HEK293 (cell line): ENCODE measurements at regions not wholly inside any gene's neighbourhood (a gene's known extent, or its start where the extent isn't known, plus 50 kb on each side); places are given as distances from the start of the nearest gene placed in this dataset.

Experiments used
- CTCF ChIA-PET: fragments of 350-600 bp; formaldehyde crosslinking; extraction: SDS; loops from one replicate; lab custom pipeline; 2021; ENCODE audit warnings: antibody characterized with exemption; lab: Yijun Ruan, JAX
- POLR2A ChIA-PET: fragments of 300-600 bp; formaldehyde crosslinking; extraction: SDS; loops from one replicate; lab custom pipeline; 2020; ENCODE audit warnings: antibody characterized with exemption, inconsistent platforms; lab: Yijun Ruan, JAX
- H3K27ac ChIP-seq: fragments of 200-500 bp; sonication (Bioruptor generic); 2 replicates; pipeline ENCODE4 v1.5.1; 2014; ENCODE audit warnings: low read depth, low read length, control low read depth, inconsistent platforms; ENCODE audit errors: extremely low read depth
- H3K36me3 ChIP-seq, 2 experiments: fragments of 200-500 bp in 1 of 2; sonication (Bioruptor generic) in 1 of 2; 1 replicate in 1 of 2; 2 replicates in 1 of 2; pipeline ENCODE4 v1.5.1; 2014 to 2017; ENCODE audit warnings: inconsistent platforms in 2 of 2, low read length in 2 of 2; ENCODE audit not compliant: control insufficient read depth in 2 of 2, insufficient read depth in 1 of 2
- H3K4me1 ChIP-seq: fragments of 200-500 bp; sonication (Bioruptor generic); 2 replicates; pipeline ENCODE4 v1.5.1; 2014; ENCODE audit warnings: mild to moderate bottlenecking, low read length, inconsistent platforms; ENCODE audit not compliant: control insufficient read depth, insufficient read depth
- H3K4me3 ChIP-seq: 2 replicates; pipeline ENCODE4 v1.5.1; 2011; ENCODE audit warnings: low read depth, mild to moderate bottlenecking, control low read depth, low read length, moderate library complexity
- H3K9me3 ChIP-seq: fragments of 200-500 bp; sonication (Bioruptor generic); 2 replicates; pipeline ENCODE4 v1.5.1; 2014; ENCODE audit warnings: low read depth, low read length, inconsistent platforms; ENCODE audit not compliant: control insufficient read depth, insufficient read depth
- ATF2 ChIP-seq: fragments of 450-650 bp; formaldehyde crosslinking; IDR thresholded peaks from 2 replicates; pipeline ENCODE4 v1.5.1; 2016; ENCODE audit warnings: missing biosample characterization, missing genetic modification characterization, low read depth
- GLIS1 ChIP-seq: fragments of 450-650 bp; formaldehyde crosslinking; IDR thresholded peaks from 2 replicates; pipeline ENCODE4 v1.5.1; 2016; ENCODE audit warnings: missing biosample characterization, missing genetic modification characterization
- KLF1 ChIP-seq: fragments of 450-650 bp; formaldehyde crosslinking; IDR thresholded peaks from 2 replicates; pipeline ENCODE4 v1.5.1; 2016; ENCODE audit warnings: missing biosample characterization, missing genetic modification characterization
- SCRT2 ChIP-seq: fragments of 450-650 bp; formaldehyde crosslinking; IDR thresholded peaks from 2 replicates; pipeline ENCODE4 v1.5.1; 2016; ENCODE audit warnings: missing biosample characterization, missing genetic modification characterization
- ZBTB17 ChIP-seq: fragments of 450-650 bp; formaldehyde crosslinking; IDR thresholded peaks from 2 replicates; pipeline ENCODE4 v1.5.1; 2016; ENCODE audit warnings: missing biosample characterization, missing genetic modification characterization
- ZBTB20 ChIP-seq: fragments of 450-650 bp; formaldehyde crosslinking; IDR thresholded peaks from 2 replicates; pipeline ENCODE4 v1.5.1; 2016; ENCODE audit warnings: missing biosample characterization, missing genetic modification characterization
- ZNF132 ChIP-seq: fragments of 450-650 bp; formaldehyde crosslinking; IDR thresholded peaks from 2 replicates; pipeline ENCODE4 v1.5.1; 2017; ENCODE audit warnings: missing biosample characterization, missing genetic modification characterization, borderline replicate concordance
- ZNF140 ChIP-seq: fragments of 450-650 bp; formaldehyde crosslinking; IDR thresholded peaks from 2 replicates; pipeline ENCODE4 v1.5.1; 2016; ENCODE audit warnings: missing biosample characterization, missing genetic modification characterization
- ZNF157 ChIP-seq: fragments of 450-650 bp; formaldehyde crosslinking; IDR thresholded peaks from 2 replicates; pipeline ENCODE4 v1.5.1; 2016; ENCODE audit warnings: missing biosample characterization, missing genetic modification characterization
- ZNF202 ChIP-seq: fragments of 450-650 bp; formaldehyde crosslinking; IDR thresholded peaks from 2 replicates; pipeline ENCODE4 v1.5.1; 2016; ENCODE audit warnings: missing biosample characterization, missing genetic modification characterization, borderline replicate concordance
- ZNF211 ChIP-seq: fragments of 450-650 bp; formaldehyde crosslinking; IDR thresholded peaks from 2 replicates; pipeline ENCODE4 v1.5.1; 2016; ENCODE audit warnings: low read depth, missing biosample characterization, missing genetic modification characterization
- ZNF248 ChIP-seq: fragments of 450-650 bp; formaldehyde crosslinking; IDR thresholded peaks from 2 replicates; pipeline ENCODE4 v1.5.1; 2017; ENCODE audit warnings: missing biosample characterization, missing genetic modification characterization
- ZNF302 ChIP-seq: fragments of 450-650 bp; formaldehyde crosslinking; IDR thresholded peaks from 2 replicates; pipeline ENCODE4 v1.5.1; 2016; ENCODE audit warnings: missing biosample characterization, missing genetic modification characterization, low read depth
- ZNF391 ChIP-seq: fragments of 450-650 bp; formaldehyde crosslinking; IDR thresholded peaks from 2 replicates; pipeline ENCODE4 v1.5.1; 2016; ENCODE audit warnings: low read depth, missing biosample characterization, missing genetic modification characterization, borderline replicate concordance
- ZNF426 ChIP-seq: fragments of 450-650 bp; formaldehyde crosslinking; IDR thresholded peaks from 2 replicates; pipeline ENCODE4 v1.5.1; 2017; ENCODE audit warnings: missing biosample characterization, missing genetic modification characterization, mild to moderate bottlenecking, inconsistent platforms, moderate library complexity
- ZNF548 ChIP-seq: fragments of 450-650 bp; formaldehyde crosslinking; IDR thresholded peaks from 2 replicates; pipeline ENCODE4 v1.5.1; 2016; ENCODE audit warnings: missing biosample characterization, missing genetic modification characterization
- ZNF558 ChIP-seq: fragments of 450-650 bp; formaldehyde crosslinking; IDR thresholded peaks from 2 replicates; pipeline ENCODE4 v1.5.1; 2016; ENCODE audit warnings: missing biosample characterization, missing genetic modification characterization
- ZNF561 ChIP-seq: fragments of 450-650 bp; IDR thresholded peaks from 2 replicates; pipeline ENCODE4 v1.5.1; 2018; ENCODE audit warnings: missing biosample characterization, missing genetic modification characterization, borderline replicate concordance
- ZNF600 ChIP-seq: fragments of 450-650 bp; formaldehyde crosslinking; IDR thresholded peaks from 2 replicates; pipeline ENCODE4 v1.5.1; 2016; ENCODE audit warnings: missing biosample characterization, missing genetic modification characterization
- ZNF660 ChIP-seq: fragments of 450-650 bp; IDR thresholded peaks from 2 replicates; pipeline ENCODE4 v1.5.1; 2018; ENCODE audit warnings: missing biosample characterization, mild to moderate bottlenecking, missing genetic modification characterization
- ZNF76 ChIP-seq: fragments of 450-650 bp; formaldehyde crosslinking; IDR thresholded peaks from 2 replicates; pipeline ENCODE4; 2016; ENCODE audit warnings: low read depth, missing biosample characterization, missing genetic modification characterization, borderline replicate concordance
- ZNF785 ChIP-seq: fragments of 450-650 bp; formaldehyde crosslinking; IDR thresholded peaks from 2 replicates; pipeline ENCODE4 v1.5.1; 2016; ENCODE audit warnings: missing biosample characterization, missing genetic modification characterization
- ZSCAN18 ChIP-seq: fragments of 450-650 bp; formaldehyde crosslinking; IDR thresholded peaks from 2 replicates; pipeline ENCODE4 v1.5.1; 2016; ENCODE audit warnings: missing biosample characterization, missing genetic modification characterization
- TF ChIP-seq, protein P1 (sequence below): fragments of 450-650 bp; formaldehyde crosslinking; optimal IDR thresholded peaks from 2 replicates; pipeline ENCODE3; 2016; ENCODE audit warnings: missing biosample characterization, mild to moderate bottlenecking, missing genetic modification characterization
- TF ChIP-seq, protein P2 (sequence below): fragments of 450-650 bp; formaldehyde crosslinking; IDR thresholded peaks from 2 replicates; pipeline ENCODE4 v1.5.1; 2017; ENCODE audit warnings: missing biosample characterization, missing genetic modification characterization
- TF ChIP-seq, protein P3 (sequence below): IDR thresholded peaks from 2 replicates; pipeline ENCODE4 v1.6.1; 2011; ENCODE audit warnings: mild to moderate bottlenecking, low read depth, low read length, borderline replicate concordance

DNA sequence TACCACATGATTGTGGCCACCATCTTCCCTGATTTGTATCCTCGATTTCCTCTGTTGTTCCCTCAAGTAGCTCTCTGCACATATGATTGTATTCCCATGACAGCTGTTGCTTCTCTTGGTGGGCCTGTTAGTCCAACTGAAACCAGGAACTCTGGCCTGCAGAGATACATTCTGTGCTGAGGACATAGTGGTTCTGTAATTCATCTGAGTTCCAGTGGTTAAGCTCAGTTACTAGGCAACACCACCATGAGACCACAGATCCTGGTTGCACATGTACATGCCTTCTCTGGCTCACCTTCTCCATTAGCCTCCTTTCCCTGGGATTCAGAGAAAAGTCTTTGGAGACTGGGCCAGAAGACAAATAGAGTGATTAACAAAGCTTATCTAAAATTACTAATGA, 172.1 kb upstream of the SLC7A11 start:
- TF ChIP-seq ZBTB17 (no peak), ZNF391 (tag by site-specific recombination) (no peak), ZNF202 (tag by site-specific recombination) (no peak), ZSCAN18 (tag by site-specific recombination) (no peak), ZNF600 (no peak), ZNF302 (no peak)
- CTCF ChIA-PET, result no interaction called here
- POLR2A ChIA-PET, result no interaction called here
- Histone ChIP-seq H3K27ac (no peak overlapping the region), H3K9me3 (no peaks in the 10 kb centered on the region), H3K4me3 (no peak overlapping the region), H3K36me3 (no peaks in the 10 kb centered on the region), H3K4me1 (no peaks in the 10 kb centered on the region)

- Histone ChIP-seq H3K36me3 (no peaks in the 10 kb centered on the region), H3K4me1 (no peaks in the 10 kb centered on the region), H3K4me3 (no peak overlapping the region), H3K27ac (no peak overlapping the region), H3K9me3 (no peaks in the 10 kb centered on the region)
- ChIA-PET CTCF (interaction anchor here (0.8 kb wide), 1 partner anchor 679 kb away, joined by 3 read pairs; no protein-coding TSS in a partner anchor), POLR2A (no interaction called here)
- TF ChIP-seq ZNF157 (tag by site-specific recombination), result no peak
- TF ChIP-seq ZNF76, result no peak
- no peak for TF ChIP-seq KLF1 (tag by site-specific recombination)
- no peak for TF ChIP-seq ZBTB20 (tag by site-specific recombination)
- TF ChIP-seq ZNF426 (tag by site-specific recombination), result no peak
- TF ChIP-seq ZNF561 (tag by site-specific recombination), result no peak
- no peak for TF ChIP-seq ATF2 (tag by site-specific recombination)
- no peak for TF ChIP-seq ZNF248
- TF ChIP-seq, protein P1, sequence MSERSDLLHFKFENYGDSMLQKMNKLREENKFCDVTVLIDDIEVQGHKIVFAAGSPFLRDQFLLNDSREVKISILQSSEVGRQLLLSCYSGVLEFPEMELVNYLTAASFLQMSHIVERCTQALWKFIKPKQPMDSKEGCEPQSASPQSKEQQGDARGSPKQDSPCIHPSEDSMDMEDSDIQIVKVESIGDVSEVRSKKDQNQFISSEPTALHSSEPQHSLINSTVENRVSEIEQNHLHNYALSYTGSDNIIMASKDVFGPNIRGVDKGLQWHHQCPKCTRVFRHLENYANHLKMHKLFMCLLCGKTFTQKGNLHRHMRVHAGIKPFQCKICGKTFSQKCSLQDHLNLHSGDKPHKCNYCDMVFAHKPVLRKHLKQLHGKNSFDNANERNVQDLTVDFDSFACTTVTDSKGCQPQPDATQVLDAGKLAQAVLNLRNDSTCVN (tag by site-specific recombination), result no peak
- TF ChIP-seq, protein P2, sequence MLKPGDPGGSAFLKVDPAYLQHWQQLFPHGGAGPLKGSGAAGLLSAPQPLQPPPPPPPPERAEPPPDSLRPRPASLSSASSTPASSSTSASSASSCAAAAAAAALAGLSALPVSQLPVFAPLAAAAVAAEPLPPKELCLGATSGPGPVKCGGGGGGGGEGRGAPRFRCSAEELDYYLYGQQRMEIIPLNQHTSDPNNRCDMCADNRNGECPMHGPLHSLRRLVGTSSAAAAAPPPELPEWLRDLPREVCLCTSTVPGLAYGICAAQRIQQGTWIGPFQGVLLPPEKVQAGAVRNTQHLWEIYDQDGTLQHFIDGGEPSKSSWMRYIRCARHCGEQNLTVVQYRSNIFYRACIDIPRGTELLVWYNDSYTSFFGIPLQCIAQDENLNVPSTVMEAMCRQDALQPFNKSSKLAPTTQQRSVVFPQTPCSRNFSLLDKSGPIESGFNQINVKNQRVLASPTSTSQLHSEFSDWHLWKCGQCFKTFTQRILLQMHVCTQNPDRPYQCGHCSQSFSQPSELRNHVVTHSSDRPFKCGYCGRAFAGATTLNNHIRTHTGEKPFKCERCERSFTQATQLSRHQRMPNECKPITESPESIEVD (tag by site-specific recombination), result no peak
- TF ChIP-seq GLIS1, result no peak
- no peak for TF ChIP-seq ZNF548 (tag by site-specific recombination)
These were observed 171.1 kb upstream of the SLC7A11 start for GRCh38 chr4:138413273-138413672.

DNA sequence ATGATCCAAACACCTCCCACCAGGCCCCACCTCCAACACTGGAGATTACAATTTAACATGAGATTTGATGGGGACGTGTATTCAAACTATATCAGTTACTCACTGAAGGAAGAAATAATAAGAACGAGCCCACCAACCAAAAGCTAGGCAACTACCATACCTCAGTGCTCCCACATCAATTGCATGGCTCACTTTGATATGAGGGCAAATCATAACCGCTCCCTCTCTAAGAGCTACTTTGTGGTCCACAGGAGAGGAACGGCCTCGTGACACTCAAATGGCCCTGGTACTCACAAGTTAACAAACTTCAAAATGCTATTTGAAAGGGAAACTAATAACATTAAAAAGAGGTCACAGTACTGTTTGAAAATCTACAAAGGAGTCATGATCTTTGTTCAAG, 170.7 kb upstream of the SLC7A11 start:
- Histone ChIP-seq H3K4me1 (no peaks in the 10 kb centered on the region), H3K9me3 (no peaks in the 10 kb centered on the region), H3K27ac (no peak overlapping the region), H3K36me3 (no peaks in the 10 kb centered on the region), H3K4me3 (no peak overlapping the region)
- ChIA-PET POLR2A (no interaction called here), CTCF (interaction anchor here (0.8 kb wide), 1 partner anchor 679 kb away, joined by 3 read pairs; no protein-coding TSS in a partner anchor)
- TF ChIP-seq ZNF140 (tag by site-specific recombination), result no peak
- no peak for TF ChIP-seq ZNF558
- no peak for TF ChIP-seq SCRT2 (tag by site-specific recombination)
- TF ChIP-seq, protein P3, sequence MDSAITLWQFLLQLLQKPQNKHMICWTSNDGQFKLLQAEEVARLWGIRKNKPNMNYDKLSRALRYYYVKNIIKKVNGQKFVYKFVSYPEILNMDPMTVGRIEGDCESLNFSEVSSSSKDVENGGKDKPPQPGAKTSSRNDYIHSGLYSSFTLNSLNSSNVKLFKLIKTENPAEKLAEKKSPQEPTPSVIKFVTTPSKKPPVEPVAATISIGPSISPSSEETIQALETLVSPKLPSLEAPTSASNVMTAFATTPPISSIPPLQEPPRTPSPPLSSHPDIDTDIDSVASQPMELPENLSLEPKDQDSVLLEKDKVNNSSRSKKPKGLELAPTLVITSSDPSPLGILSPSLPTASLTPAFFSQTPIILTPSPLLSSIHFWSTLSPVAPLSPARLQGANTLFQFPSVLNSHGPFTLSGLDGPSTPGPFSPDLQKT, result no peak
- TF ChIP-seq ZNF785 (tag by site-specific recombination), result no peak
- no peak for TF ChIP-seq ZNF132 (tag by site-specific recombination)
- no peak for TF ChIP-seq ZNF660 (tag by site-specific recombination)
- no peak for TF ChIP-seq ZNF211
